Heart right ventricle (tissue), 16 donors: ENCODE measurements at regions not wholly inside any gene's neighbourhood (a gene's known extent, or its start where the extent isn't known, plus 50 kb on each side); places are given as distances from the start of the nearest gene placed in this dataset.

Source experiments
- ATAC-seq, 8 donors: fragments of 200-7000 bp; cut with Tn5 transposase; one replicate each; pipeline ENCODE4 v1.9.1; 2020; ENCODE audit warnings: mild to moderate bottlenecking in 8 of 8, moderate library complexity in 8 of 8, moderate number of reproducible peaks in 1 of 8
- DNase-seq, 2 donors: peaks; one replicate each; pipeline ENCODE4 v3.0.0-alpha.2; 2020
- H3K27ac ChIP-seq, 10 donors: fragments of 200-600 bp; sonication (generic) in 2 of 10; one replicate each; pipeline versions ENCODE4 v1.5.0 to v1.8.0; 2020 to 2022; ENCODE audit warnings: mild to moderate bottlenecking in 3 of 10
- H3K27me3 ChIP-seq, 7 donors: fragments of 200-600 bp; one replicate each; pipeline ENCODE4 v1.8.0; 2021 to 2022; ENCODE audit warnings: mild to moderate bottlenecking in 2 of 7
- H3K36me3 ChIP-seq, 9 donors: fragments of 200-600 bp; sonication (generic) in 1 of 9; one replicate each; pipeline versions ENCODE4 v1.5.0 to v1.8.0; 2020 to 2022; ENCODE audit warnings: mild to moderate bottlenecking in 2 of 9
- H3K4me1 ChIP-seq, 9 donors: fragments of 200-600 bp; sonication (generic) in 1 of 9; one replicate each; pipeline versions ENCODE4 v1.5.0 to v1.8.0; 2020 to 2022; ENCODE audit warnings: mild to moderate bottlenecking in 4 of 9
- H3K4me3 ChIP-seq, 10 donors: fragments of 200-600 bp; sonication (generic) in 2 of 10; one replicate each; pipeline versions ENCODE4 v1.5.0 to v1.8.0; 2020 to 2022; ENCODE audit warnings: mild to moderate bottlenecking in 7 of 10, moderate library complexity in 2 of 10
- H3K9me3 ChIP-seq, 11 donors: fragments of 200-600 bp in 10 of 11; sonication (generic) in 2 of 11; one replicate each; pipeline versions ENCODE4 v1.5.0 to v1.8.0; 2013 to 2022; ENCODE audit warnings: mild to moderate bottlenecking in 2 of 11, control low read depth in 1 of 11, moderate library complexity in 1 of 11
- CTCF ChIP-seq, 9 donors: fragments of 200-600 bp; sonication (generic) in 2 of 9; IDR thresholded peaks; one replicate each; pipeline versions ENCODE4 v1.5.0 to v1.8.0; 2021 to 2022; ENCODE audit warnings: antibody characterized with exemption in 9 of 9, mild to moderate bottlenecking in 5 of 9, moderate library complexity in 1 of 9
- whole genome bisulfite sequencing, 2 donors: extraction: QIAGEN DNeasy Blood & Tissue Kit; methylation state at CpG; one replicate each; pipeline ENCODE4 v1.1.7; 2013; ENCODE audit warnings: inconsistent platforms in 1 of 2; 5-methylcytosine and 5-hydroxymethylcytosine counted together
- intact Hi-C, 10 donors: fragments of 100-400 bp; cut with DNase I; formaldehyde crosslinking; loops; one replicate each; pipeline versions ENCODE4 v1.11.1 to v1.14.2; 2022
- donor health status: Arrhythmogenic right ventricular cardiomyopathy.
- donor health status: ischemic (EF 13 %, LVEDD 7.1; RV severe dilation, severe dysfunction).
- donor health status: healthy with polysubstance abuse.
- donor health status: DM: no; HTN: yes; CAD: no.
- donor health status: DM: no; HTN: no; CAD: no.
- donor health status: ischemic (EF 25% LVEDD 6.9; RV normal size, moderate dysfunction).
- donor health status: ischemic (EF 25% LVEDD 5.7; RV mildly dilated, moderate dysfunction).
- donor health status: healthy.
- donor health status: DM: yes; HTN: yes; CAD: no.
- donor health status: Ischemic cardiomyopathy.
- donor health status: ischemic (EF 35%, LVEDD 5.7; RV mildly dilated, moderate dysfunction).
- donor health status: nonischemic (EF 11% LVEDD 7.7; RV severe dilation, severe dysfunction).
- donor health status: DM: yes; HTN: yes; CAD: no.
- donor health status: PGD.
- donor health status: ischemic (EF 29% LVEDD 5.4; RV normal size, mild dysfunction).
- donor health status: nonischemic (EF 23%, LVEDD 6.1; RV moderate dilation, normal function).

DNA sequence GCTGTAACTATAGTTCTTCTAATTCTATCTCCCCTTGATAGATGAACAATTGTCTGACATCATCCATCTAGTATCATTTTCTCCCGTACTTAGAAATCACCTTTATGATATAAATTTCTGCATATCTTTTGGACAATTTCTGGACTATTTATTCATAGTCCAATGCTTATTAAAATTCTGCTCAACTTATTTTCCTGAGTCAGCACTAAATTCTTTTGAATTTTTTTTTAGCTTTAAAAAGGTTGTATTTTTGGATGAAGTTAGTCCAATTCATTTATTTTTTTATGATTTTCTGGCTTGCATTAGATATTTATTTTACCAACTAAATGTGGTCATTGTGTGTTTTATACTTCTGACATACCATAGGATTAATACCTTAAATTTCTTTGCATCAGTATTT lies 538.5 kb upstream of the DCC start:
- DNase-seq (no peak), ATAC-seq (no peak)
- Histone ChIP-seq H3K4me3 (no peak overlapping the region), H3K27ac (no peak overlapping the region), H3K4me1 (no peaks in the 10 kb centered on the region), H3K27me3 (no peaks in the 10 kb centered on the region), H3K36me3 (no peaks in the 10 kb centered on the region), H3K9me3 (peaks cover 0 to 14% (median 0%) of the 10 kb centered on the region in 11 donors)
- intact Hi-C loops = no loop called here
- no peak for TF ChIP-seq CTCF (IDR thresholded peaks at IDR 0.05)
- 79 to 88% methylated on average over 1 of the region's 1 CpG for WGBS, 2 donors

GRCh38 chr18:51802569-51803428 lies 537.2 kb upstream of the DCC start:
- no peak for TF ChIP-seq CTCF (IDR thresholded peaks at IDR 0.05)
- Histone ChIP-seq H3K4me3 (no peak overlapping the region), H3K36me3 (no peaks in the 10 kb centered on the region), H3K9me3 (peaks cover 0 to 12% (median 0%) of the 10 kb centered on the region in 11 donors), H3K27ac (no peak overlapping the region), H3K4me1 (no peaks in the 10 kb centered on the region), H3K27me3 (no peaks in the 10 kb centered on the region)
- no peak for DNase-seq
- intact Hi-C loops = no loop called here
- 85 to 87% methylated on average over 4 of the region's 4 CpGs for WGBS, 2 donors
- ATAC-seq = no peak

DNA sequence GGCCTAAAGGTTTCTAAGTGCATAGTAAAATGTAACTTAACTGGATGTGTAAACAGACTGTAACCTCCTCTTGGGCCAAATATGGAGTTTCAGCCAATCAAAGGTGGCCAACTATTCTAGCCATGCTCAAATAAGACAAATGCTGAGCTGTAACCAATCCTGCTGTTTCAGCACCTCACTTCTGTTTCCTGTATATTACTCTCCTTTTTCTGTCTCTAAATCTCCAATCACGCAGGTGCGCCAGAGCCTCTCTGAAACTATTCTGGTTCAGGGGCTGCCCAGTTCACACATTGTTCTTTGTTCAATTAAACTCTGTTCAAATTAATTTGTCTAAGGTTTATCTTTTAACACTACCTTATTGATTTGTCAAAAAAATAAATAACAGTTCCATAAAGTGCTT lies 532.7 kb upstream of the DCC start:
- 77 to 93% methylated on average over 2 of the region's 2 CpGs for WGBS, 2 donors
- no peaks in the 10 kb centered on the region for H3K36me3 ChIP-seq
- H3K4me3 ChIP-seq = no peak overlapping the region
- peaks cover 0 to 2% (median 0%) of the 10 kb centered on the region in 11 donors for H3K9me3 ChIP-seq
- no peaks in the 10 kb centered on the region for H3K4me1 ChIP-seq
- TF ChIP-seq CTCF (IDR thresholded peaks at IDR 0.05) = no peak
- intact Hi-C loops = no loop called here
- ATAC-seq (no peak), DNase-seq (no peak)
- no peak overlapping the region for H3K27ac ChIP-seq
- H3K27me3 ChIP-seq = no peaks in the 10 kb centered on the region

DNA sequence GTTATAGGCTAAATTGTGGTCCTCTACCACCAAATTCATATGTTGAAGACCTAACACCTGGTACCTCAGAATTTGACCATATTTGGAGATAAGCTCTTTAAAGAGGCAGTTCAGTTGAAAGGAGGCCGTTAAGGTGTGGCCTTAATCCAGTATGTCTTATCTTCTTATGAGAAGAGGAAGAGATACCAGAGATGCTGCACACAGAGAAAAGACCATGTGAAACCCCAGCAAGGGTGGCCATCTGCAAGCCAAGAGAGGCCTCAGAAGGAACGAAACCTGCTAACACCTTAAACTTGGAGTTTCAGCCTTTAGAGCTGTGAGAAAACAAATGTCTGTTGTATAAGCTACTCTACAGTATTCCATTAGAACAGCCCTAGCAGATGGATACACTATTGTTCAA lies 528.1 kb upstream of the DCC start:
- peaks cover 0 to 2% (median 0%) of the 10 kb centered on the region in 11 donors for H3K9me3 ChIP-seq
- DNase-seq (no peak), ATAC-seq (no peak)
- H3K4me1 ChIP-seq = no peaks in the 10 kb centered on the region
- H3K27ac ChIP-seq = no peak overlapping the region
- TF ChIP-seq CTCF (IDR thresholded peaks at IDR 0.05) = no peak
- no peaks in the 10 kb centered on the region for H3K27me3 ChIP-seq
- no peak overlapping the region for H3K4me3 ChIP-seq
- intact Hi-C loops = no loop called here
- WGBS, 2 donors = 73 to 78% methylated on average over 2 of the region's 2 CpGs
- no peaks in the 10 kb centered on the region for H3K36me3 ChIP-seq
